Calu3 (cell line): ENCODE measurements at regions not wholly inside any gene's neighbourhood (a gene's known extent, or its start where the extent isn't known, plus 50 kb on each side); places are given as distances from the start of the nearest gene placed in this dataset.
"Not testable (repeated sequence)": the region's sequence is repeated elsewhere in the genome, so short reads cannot be mapped to it uniquely, and the experiment has no call there.

ENCODE experiments used
- BruUV-seq: library from RNA; stranded (reverse); fragments of 400-500 nt; replicated peaks from 2 replicates; lab custom pipeline; 2021; lab: Mats Ljungman, UMichigan
- CTCF ChIA-PET: fragments of 300-600 bp; sonication (Branson Sonifier 250); formaldehyde crosslinking; loops from one replicate; lab custom pipeline; 2022; ENCODE audit warnings: antibody characterized with exemption; lab: Charles Lee
- DNase-seq: peaks from one replicate; pipeline ENCODE4 v3.0.0; 2022
- H3K27ac Mint-ChIP-seq: one replicate; pipeline ENCODE4 v1.8.0; 2022; ENCODE audit warnings: mixed read lengths; ENCODE audit not compliant: unreplicated experiment
- H3K27me3 Mint-ChIP-seq: one replicate; pipeline ENCODE4 v1.8.0; 2022; ENCODE audit warnings: mixed read lengths; ENCODE audit not compliant: unreplicated experiment
- H3K36me3 Mint-ChIP-seq: one replicate; pipeline ENCODE4 v1.8.0; 2022; ENCODE audit warnings: mild to moderate bottlenecking, moderate library complexity, mixed read lengths; ENCODE audit not compliant: insufficient read depth, unreplicated experiment
- H3K4me1 Mint-ChIP-seq: one replicate; pipeline ENCODE4 v1.8.0; 2022; ENCODE audit warnings: mild to moderate bottlenecking, low read depth, mixed read lengths; ENCODE audit not compliant: unreplicated experiment
- H3K4me3 Mint-ChIP-seq: one replicate; pipeline ENCODE4 v1.8.0; 2022; ENCODE audit warnings: mild to moderate bottlenecking, low read depth, moderate library complexity, mixed read lengths; ENCODE audit not compliant: unreplicated experiment
- H3K9me3 Mint-ChIP-seq: one replicate; pipeline ENCODE4 v1.8.0; 2022; ENCODE audit warnings: low read depth, mixed read lengths; ENCODE audit not compliant: unreplicated experiment
- CTCF ChIP-seq: fragments of 200-600 bp; IDR thresholded peaks from one replicate; pipeline ENCODE4 v1.8.0; 2022; ENCODE audit warnings: antibody characterized with exemption; ENCODE audit not compliant: unreplicated experiment
- intact Hi-C: fragments of 100-400 bp; cut with micrococcal nuclease; formaldehyde crosslinking; loops from one replicate; pipeline ENCODE4 v1.10.0; 2022; ENCODE audit not compliant: unreplicated experiment

GRCh38 chr21:7916329-7917303 is 2604.8 kb upstream of the TPTE start:
- Mint-ChIP-seq H3K9me3 (peaks cover 10% of the 10 kb centered on the region), H3K4me1 (no peaks in the 10 kb centered on the region), H3K27ac (no peak overlapping the region), H3K4me3 (no peak overlapping the region), H3K27me3 (no peaks in the 10 kb centered on the region), H3K36me3 (no peaks in the 10 kb centered on the region)
- BruUV-seq, result no TSS peak
- TF ChIP-seq CTCF, result no peak
- intact Hi-C loops, result no loop called here
- no peak for DNase-seq
- CTCF ChIA-PET, result no interaction called here

GRCh38 chr21:7917729-7918128 is 2603.7 kb upstream of the TPTE start:
- no peaks in the 10 kb centered on the region for H3K36me3 Mint-ChIP-seq
- peaks cover 21% of the 10 kb centered on the region for H3K9me3 Mint-ChIP-seq
- no peak for TF ChIP-seq CTCF
- no peak overlapping the region for H3K27ac Mint-ChIP-seq
- H3K4me1 Mint-ChIP-seq, result no peaks in the 10 kb centered on the region
- intact Hi-C loops, result no loop called here
- no peaks in the 10 kb centered on the region for H3K27me3 Mint-ChIP-seq
- no peak for DNase-seq
- CTCF ChIA-PET, result no interaction called here
- no peak overlapping the region for H3K4me3 Mint-ChIP-seq
- BruUV-seq, result no TSS peak

GRCh38 chr21:7925918-7926582 is 2595.3 kb upstream of the TPTE start:
- H3K27me3 Mint-ChIP-seq, H3K36me3 Mint-ChIP-seq, H3K27ac Mint-ChIP-seq, H3K4me1 Mint-ChIP-seq, intact Hi-C loops, DNase-seq, CTCF ChIA-PET, BruUV-seq, H3K4me3 Mint-ChIP-seq: not testable (repeated sequence)
- peaks cover 93% of the 10 kb centered on the region for H3K9me3 Mint-ChIP-seq

- H3K9me3 Mint-ChIP-seq, result peaks cover 93% of the 10 kb centered on the region
- BruUV-seq, DNase-seq, intact Hi-C loops, H3K4me1 Mint-ChIP-seq, H3K27me3 Mint-ChIP-seq, CTCF ChIA-PET, H3K4me3 Mint-ChIP-seq, H3K27ac Mint-ChIP-seq, H3K36me3 Mint-ChIP-seq: not testable (repeated sequence)
Measured at GRCh38 chr21:7928528-7928927, 2592.9 kb upstream of the TPTE start.

- H3K9me3 Mint-ChIP-seq, result peaks cover 93% of the 10 kb centered on the region
- H3K4me1 Mint-ChIP-seq, H3K36me3 Mint-ChIP-seq, DNase-seq, BruUV-seq, intact Hi-C loops, H3K27ac Mint-ChIP-seq, H3K27me3 Mint-ChIP-seq, CTCF ChIA-PET, H3K4me3 Mint-ChIP-seq: not testable (repeated sequence)
Measured at GRCh38 chr21:7929586-7929985, 2591.8 kb upstream of the TPTE start.

- CTCF ChIA-PET, DNase-seq, BruUV-seq, H3K4me1 Mint-ChIP-seq, H3K27ac Mint-ChIP-seq, H3K36me3 Mint-ChIP-seq, intact Hi-C loops, H3K27me3 Mint-ChIP-seq, H3K4me3 Mint-ChIP-seq: not testable (repeated sequence)
- H3K9me3 Mint-ChIP-seq, result peaks cover 95% of the 10 kb centered on the region
Measured at GRCh38 chr21:7930445-7930844, 2590.9 kb upstream of the TPTE start.

- DNase-seq, BruUV-seq, H3K4me1 Mint-ChIP-seq, H3K27me3 Mint-ChIP-seq, H3K27ac Mint-ChIP-seq, H3K36me3 Mint-ChIP-seq, H3K4me3 Mint-ChIP-seq, CTCF ChIA-PET, intact Hi-C loops: not testable (repeated sequence)
- peaks cover 95% of the 10 kb centered on the region for H3K9me3 Mint-ChIP-seq
Measured at GRCh38 chr21:7932113-7932512, 2589.3 kb upstream of the TPTE start.

- H3K4me1 Mint-ChIP-seq, H3K36me3 Mint-ChIP-seq, BruUV-seq, H3K27ac Mint-ChIP-seq, DNase-seq, intact Hi-C loops, CTCF ChIA-PET, H3K4me3 Mint-ChIP-seq, H3K27me3 Mint-ChIP-seq: not testable (repeated sequence)
- H3K9me3 Mint-ChIP-seq, result peaks cover 94% of the 10 kb centered on the region
Measured at GRCh38 chr21:7932834-7933233, 2588.5 kb upstream of the TPTE start.
